ENCODE measurements at regions not wholly inside any gene's neighbourhood (a gene's known extent, or its start where the extent isn't known, plus 50 kb on each side); places are given as distances from the start of the nearest gene placed in this dataset.

DNA sequence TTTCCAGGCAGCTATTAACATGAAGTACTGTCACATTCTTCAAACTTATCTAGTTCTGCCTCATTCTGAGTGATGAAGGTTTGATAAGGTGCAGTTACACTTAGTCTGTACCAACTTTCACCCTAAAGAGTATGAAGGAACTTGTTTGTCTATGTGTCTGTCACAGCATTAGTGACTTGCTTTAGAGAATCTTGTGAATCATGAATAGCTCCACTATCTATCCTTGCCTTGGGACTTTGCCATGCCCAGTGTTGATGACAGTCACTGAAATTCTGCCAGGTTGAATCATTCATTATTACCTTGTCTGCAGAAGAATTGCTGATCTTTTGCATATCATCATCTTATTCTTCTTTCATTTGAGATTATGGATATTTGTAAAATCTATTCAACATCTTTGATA lies 50.9 kb upstream of the A1CF start:
- no peaks in the 10 kb centered on the region for H3K79me2 ChIP-seq (ENCODE audit: control insufficient read depth, insufficient read depth, low read length)
- POLR2A ChIA-PET, result no interaction called here
- TF ChIP-seq, protein P1, sequence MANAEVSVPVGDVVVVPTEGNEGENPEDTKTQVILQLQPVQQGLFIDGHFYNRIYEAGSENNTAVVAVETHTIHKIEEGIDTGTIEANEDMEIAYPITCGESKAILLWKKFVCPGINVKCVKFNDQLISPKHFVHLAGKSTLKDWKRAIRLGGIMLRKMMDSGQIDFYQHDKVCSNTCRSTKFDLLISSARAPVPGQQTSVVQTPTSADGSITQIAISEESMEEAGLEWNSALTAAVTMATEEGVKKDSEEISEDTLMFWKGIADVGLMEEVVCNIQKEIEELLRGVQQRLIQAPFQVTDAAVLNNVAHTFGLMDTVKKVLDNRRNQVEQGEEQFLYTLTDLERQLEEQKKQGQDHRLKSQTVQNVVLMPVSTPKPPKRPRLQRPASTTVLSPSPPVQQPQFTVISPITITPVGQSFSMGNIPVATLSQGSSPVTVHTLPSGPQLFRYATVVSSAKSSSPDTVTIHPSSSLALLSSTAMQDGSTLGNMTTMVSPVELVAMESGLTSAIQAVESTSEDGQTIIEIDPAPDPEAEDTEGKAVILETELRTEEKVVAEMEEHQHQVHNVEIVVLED (CRISPR knock-in tag; IDR thresholded peaks at IDR 0.05), result no peak
- TF ChIP-seq ZNF766 (CRISPR knock-in tag; conservative IDR thresholded peaks at IDR 0.05), result no peak
- no peak for TF ChIP-seq ZNF41 (CRISPR knock-in tag; conservative IDR thresholded peaks at IDR 0.05)
- no peak for TF ChIP-seq ELF1 (tag; IDR thresholded peaks at IDR 0.05)
- no peak for TF ChIP-seq EP300 (IDR thresholded peaks at IDR 0.05; ENCODE audit: low read length)
- no peak for TF ChIP-seq SMARCE1 (IDR thresholded peaks at IDR 0.05)
- TF ChIP-seq HMGXB4 (CRISPR knock-in tag; IDR thresholded peaks at IDR 0.05), result no peak
- TF ChIP-seq RBM15 (IDR thresholded peaks at IDR 0.05; ENCODE audit: insufficient read depth, low read length), result no peak
- TF ChIP-seq CC2D1A (IDR thresholded peaks at IDR 0.05), result no peak
- no peak for TF ChIP-seq ZNF12 (CRISPR knock-in tag; IDR thresholded peaks at IDR 0.05)
- no peak overlapping the region for H3K27ac ChIP-seq (ENCODE audit: extremely low read depth, low read depth, low read length)
- H3K9ac ChIP-seq (ENCODE audit: insufficient read depth in 1 of 2, low read depth in 2 of 2, low read length in 2 of 2), result no peak overlapping the region
- intact Hi-C loops (cut with micrococcal nuclease), result no loop called here
- ATAC-seq (no peak), FAIRE-seq (no peak), DNase-seq (ENCODE audit: extremely low read depth in 1 of 4, low spot score in 3 of 4) (no peak)
- H3K36me3 ChIP-seq (ENCODE audit: control insufficient read depth, insufficient read depth, low read length), result no peaks in the 10 kb centered on the region
- in situ Hi-C loops (cut with MboI), result no loop called here
- no peaks in the 10 kb centered on the region for H3K9me1 ChIP-seq (ENCODE audit: control insufficient read depth, insufficient read depth, low read length)
- H2AFZ ChIP-seq (ENCODE audit: low read depth, low read length), result no peak overlapping the region
- no TSS peak for BruUV-seq (replicated peaks)
- H3K9me3 ChIP-seq (replicated peaks; ENCODE audit: control insufficient read depth, insufficient read depth, low read depth, low read length), result no peaks in the 10 kb centered on the region
- H3K4me3 ChIP-seq, result no peak overlapping the region
- H4K20me1 ChIP-seq (replicated peaks; ENCODE audit: control insufficient read depth, insufficient read depth, low read length), result no peaks in the 10 kb centered on the region
- CTCF ChIA-PET (ENCODE audit: low intra/inter-chr PET ratio), result no interaction called here
- H3K4me2 ChIP-seq (ENCODE audit: insufficient read depth, low read length), result no peak overlapping the region
- no peaks in the 10 kb centered on the region for H3K27me3 ChIP-seq (ENCODE audit: control insufficient read depth in 2 of 2, insufficient read depth in 2 of 2, low read length in 2 of 2)
- H3K4me1 ChIP-seq (replicated peaks in 1 of 2; ENCODE audit: control insufficient read depth in 2 of 2, insufficient read depth in 2 of 2, low read length in 2 of 2), result no peaks in the 10 kb centered on the region
